Astrocyte (in vitro differentiated cells and primary cell): ENCODE measurements at regions not wholly inside any gene's neighbourhood (a gene's known extent, or its start where the extent isn't known, plus 50 kb on each side); places are given as distances from the start of the nearest gene placed in this dataset.

Experiments
- DNase-seq: peaks from one replicate; pipeline ENCODE4 v3.0.0-alpha.2; 2010; ENCODE audit warnings: low read depth
- FAIRE-seq: peaks from 2 replicates; lab custom pipeline; 2011; peaks lifted over from hg19 to GRCh38; lab: Jason Lieb, UNC
- H2AFZ ChIP-seq: 2 replicates; pipeline ENCODE4 v1.6.0; 2012; ENCODE audit warnings: low read depth, low read length, inconsistent platforms
- H3K27ac ChIP-seq: 2 replicates; pipeline ENCODE4 v1.5.1; 2011; ENCODE audit warnings: low read depth, low read length, inconsistent platforms
- H3K27me3 ChIP-seq: 2 replicates; pipeline ENCODE4 v1.6.0; 2011; ENCODE audit warnings: low read length, inconsistent platforms; ENCODE audit not compliant: insufficient read depth
- H3K36me3 ChIP-seq: 2 replicates; pipeline ENCODE4 v1.5.1; 2011; ENCODE audit warnings: low read length, inconsistent platforms; ENCODE audit not compliant: insufficient read depth
- H3K4me1 ChIP-seq: 2 replicates; pipeline ENCODE4 v1.5.1; 2011; ENCODE audit warnings: low read length, inconsistent platforms; ENCODE audit not compliant: insufficient read depth
- H3K4me2 ChIP-seq: 2 replicates; pipeline ENCODE4 v1.6.0; 2012; ENCODE audit warnings: low read length, inconsistent platforms
- H3K4me3 ChIP-seq: 2 replicates; pipeline ENCODE4 v1.5.1; 2011; ENCODE audit warnings: low read depth, mild to moderate bottlenecking, low read length, inconsistent platforms; ENCODE audit not compliant: insufficient read depth
- H3K79me2 ChIP-seq: 2 replicates; pipeline ENCODE4 v1.6.0; 2012; ENCODE audit warnings: mild to moderate bottlenecking, low read length, inconsistent platforms; ENCODE audit not compliant: insufficient read depth
- H3K9ac ChIP-seq: 2 replicates; pipeline ENCODE4 v1.6.0; 2012; ENCODE audit warnings: mild to moderate bottlenecking, low read length, inconsistent platforms
- H3K9me3 ChIP-seq: 2 replicates; pipeline ENCODE4 v1.5.1; 2012; ENCODE audit warnings: low read depth, mild to moderate bottlenecking, low read length, inconsistent platforms; ENCODE audit not compliant: insufficient read depth
- H4K20me1 ChIP-seq: 2 replicates; pipeline ENCODE4 v1.6.0; 2012; ENCODE audit warnings: low read length, inconsistent platforms; ENCODE audit not compliant: insufficient read depth
- H3K27ac Mint-ChIP-seq: one replicate; pipeline ENCODE4 v1.8.0; 2021; ENCODE audit warnings: mild to moderate bottlenecking, mixed read lengths; ENCODE audit not compliant: unreplicated experiment
- H3K27me3 Mint-ChIP-seq: one replicate; pipeline ENCODE4 v1.8.0; 2021; ENCODE audit warnings: low read depth, mixed read lengths; ENCODE audit not compliant: unreplicated experiment
- H3K36me3 Mint-ChIP-seq: one replicate; pipeline ENCODE4 v1.8.0; 2021; ENCODE audit warnings: low read depth, mixed read lengths; ENCODE audit not compliant: unreplicated experiment
- H3K4me1 Mint-ChIP-seq: one replicate; pipeline ENCODE4 v1.8.0; 2021; ENCODE audit warnings: low read depth, mixed read lengths; ENCODE audit not compliant: unreplicated experiment
- H3K4me3 Mint-ChIP-seq: one replicate; pipeline ENCODE4 v1.8.0; 2021; ENCODE audit warnings: mild to moderate bottlenecking, moderate library complexity, mixed read lengths; ENCODE audit not compliant: unreplicated experiment
- H3K9me3 Mint-ChIP-seq: one replicate; pipeline ENCODE4 v1.8.0; 2021; ENCODE audit warnings: mild to moderate bottlenecking, mixed read lengths; ENCODE audit not compliant: unreplicated experiment
- CTCF ChIP-seq: IDR thresholded peaks from 2 replicates; pipeline ENCODE4 v1.5.1; 2011; ENCODE audit warnings: low read depth, mild to moderate bottlenecking, inconsistent platforms, low read length, moderate library complexity; ENCODE audit not compliant: insufficient read depth
- EZH2 ChIP-seq: IDR thresholded peaks from 2 replicates; pipeline ENCODE4 v1.6.1; 2012; ENCODE audit warnings: mild to moderate bottlenecking, low read length, inconsistent platforms; ENCODE audit not compliant: insufficient read depth

GRCh38 chr2:105497094-105497493 lies 98.2 kb upstream of the FHL2 start:
- no peak overlapping the region for H3K4me3 ChIP-seq
- TF ChIP-seq CTCF: no peak
- TF ChIP-seq EZH2: no peak
- no peak overlapping the region for H3K27ac ChIP-seq
- no peak overlapping the region for H2AFZ ChIP-seq
- H3K36me3 ChIP-seq: no peaks in the 10 kb centered on the region
- no peak overlapping the region for H3K4me2 ChIP-seq
- DNase-seq (peak; percentile 21), FAIRE-seq (no peak)
- Mint-ChIP-seq H3K4me1 (peaks cover 2% of the 10 kb centered on the region), H3K36me3 (peaks cover 2% of the 10 kb centered on the region), H3K27ac (no peak overlapping the region), H3K4me3 (no peak overlapping the region), H3K27me3 (peaks cover 20% of the 10 kb centered on the region), H3K9me3 (peaks cover 21% of the 10 kb centered on the region)
- no peaks in the 10 kb centered on the region for H4K20me1 ChIP-seq
- no peaks in the 10 kb centered on the region for H3K79me2 ChIP-seq
- H3K27me3 ChIP-seq: peaks cover 20% of the 10 kb centered on the region
- no peaks in the 10 kb centered on the region for H3K4me1 ChIP-seq
- no peak overlapping the region for H3K9ac ChIP-seq
- H3K9me3 ChIP-seq: peaks cover 3% of the 10 kb centered on the region

- TF ChIP-seq CTCF (no peak), EZH2 (no peak)
- Mint-ChIP-seq H3K27me3 (peaks cover 20% of the 10 kb centered on the region), H3K4me1 (peaks cover 2% of the 10 kb centered on the region), H3K36me3 (peaks cover 2% of the 10 kb centered on the region), H3K9me3 (peaks cover 21% of the 10 kb centered on the region), H3K4me3 (no peak overlapping the region), H3K27ac (no peak overlapping the region)
- H3K27ac ChIP-seq: no peak overlapping the region
- peaks cover 3% of the 10 kb centered on the region for H3K9me3 ChIP-seq
- no peak overlapping the region for H2AFZ ChIP-seq
- H3K4me1 ChIP-seq: no peaks in the 10 kb centered on the region
- H3K27me3 ChIP-seq: peaks cover 20% of the 10 kb centered on the region
- no peaks in the 10 kb centered on the region for H3K36me3 ChIP-seq
- no peak overlapping the region for H3K4me3 ChIP-seq
- H4K20me1 ChIP-seq: no peaks in the 10 kb centered on the region
- DNase-seq: no peak
- FAIRE-seq: no peak
- no peak overlapping the region for H3K9ac ChIP-seq
- H3K79me2 ChIP-seq: no peaks in the 10 kb centered on the region
- H3K4me2 ChIP-seq: no peak overlapping the region
Observed at GRCh38 chr2:105496271-105496670, 97.4 kb upstream of the FHL2 start.

- Histone ChIP-seq H3K27ac (no peak overlapping the region), H3K27me3 (peaks cover 31% of the 10 kb centered on the region), H3K4me2 (no peak overlapping the region), H2AFZ (no peak overlapping the region), H3K79me2 (no peaks in the 10 kb centered on the region), H4K20me1 (no peaks in the 10 kb centered on the region), H3K4me1 (no peaks in the 10 kb centered on the region), H3K4me3 (no peak overlapping the region), H3K9me3 (peaks cover 3% of the 10 kb centered on the region), H3K36me3 (no peaks in the 10 kb centered on the region), H3K9ac (no peak overlapping the region)
- H3K4me1 Mint-ChIP-seq: peaks cover 2% of the 10 kb centered on the region
- FAIRE-seq: no peak
- H3K27me3 Mint-ChIP-seq: peaks cover 27% of the 10 kb centered on the region
- peaks cover 21% of the 10 kb centered on the region for H3K9me3 Mint-ChIP-seq
- H3K27ac Mint-ChIP-seq: no peak overlapping the region
- no peak for DNase-seq
- peaks cover 2% of the 10 kb centered on the region for H3K36me3 Mint-ChIP-seq
- H3K4me3 Mint-ChIP-seq: no peak overlapping the region
- TF ChIP-seq CTCF: no peak
- TF ChIP-seq EZH2: no peak
Observed at GRCh38 chr2:105494683-105495425, 96.0 kb upstream of the FHL2 start.
